ENCODE measurements at regions not wholly inside any gene's neighbourhood (a gene's known extent, or its start where the extent isn't known, plus 50 kb on each side); places are given as distances from the start of the nearest gene placed in this dataset.

DNA sequence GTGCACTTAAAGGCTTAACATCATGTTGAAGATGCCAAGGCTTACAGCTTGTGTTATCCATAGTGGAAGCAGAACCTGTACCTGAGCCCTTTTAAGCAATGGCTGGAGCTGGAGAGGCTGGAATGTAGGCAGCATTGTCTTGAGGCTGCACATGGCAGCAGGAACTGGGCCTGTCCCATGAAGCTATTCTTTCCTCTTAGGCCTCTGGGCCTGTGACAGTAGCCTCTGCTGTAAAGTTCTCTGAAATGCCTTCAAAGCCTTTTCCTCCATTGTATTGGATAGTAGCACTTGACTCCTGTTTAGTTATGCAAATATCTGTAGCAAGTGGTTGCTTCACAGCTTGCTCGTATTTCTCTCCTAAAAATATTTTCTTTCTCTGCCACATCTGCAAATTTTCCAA is 127.4 kb upstream of the ANO5 start:
- DNase-seq = no peak
- intact Hi-C loops (cut with DNase I) = no loop called here

DNA sequence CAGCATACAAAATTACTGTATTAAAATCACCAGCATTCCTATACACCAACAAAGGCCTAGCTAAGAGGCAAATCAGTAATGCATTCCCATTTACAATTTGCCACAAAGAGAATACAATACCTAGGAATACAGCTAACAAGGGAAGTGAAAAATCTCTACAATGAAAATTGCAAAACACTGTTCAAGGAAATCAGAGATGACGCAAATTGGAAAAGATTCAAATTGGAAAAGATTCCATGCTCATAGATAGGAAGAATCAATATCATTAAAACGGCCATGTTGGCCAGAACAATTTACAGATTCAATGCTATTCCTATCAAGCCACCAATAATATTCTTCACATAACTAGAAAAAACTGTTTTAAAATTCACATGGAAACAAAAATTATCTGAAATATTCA is 123.0 kb upstream of the ANO5 start:
- Histone ChIP-seq H3K4me3 (no peak overlapping the region), H3K27ac (no peak overlapping the region), H3K4me1 (no peaks in the 10 kb centered on the region), H3K27me3 (no peaks in the 10 kb centered on the region), H3K9me3 (peaks cover 0 to 13% of the 10 kb centered on the region in 2 donors), H3K36me3 (no peaks in the 10 kb centered on the region)
- TF ChIP-seq, protein P1, sequence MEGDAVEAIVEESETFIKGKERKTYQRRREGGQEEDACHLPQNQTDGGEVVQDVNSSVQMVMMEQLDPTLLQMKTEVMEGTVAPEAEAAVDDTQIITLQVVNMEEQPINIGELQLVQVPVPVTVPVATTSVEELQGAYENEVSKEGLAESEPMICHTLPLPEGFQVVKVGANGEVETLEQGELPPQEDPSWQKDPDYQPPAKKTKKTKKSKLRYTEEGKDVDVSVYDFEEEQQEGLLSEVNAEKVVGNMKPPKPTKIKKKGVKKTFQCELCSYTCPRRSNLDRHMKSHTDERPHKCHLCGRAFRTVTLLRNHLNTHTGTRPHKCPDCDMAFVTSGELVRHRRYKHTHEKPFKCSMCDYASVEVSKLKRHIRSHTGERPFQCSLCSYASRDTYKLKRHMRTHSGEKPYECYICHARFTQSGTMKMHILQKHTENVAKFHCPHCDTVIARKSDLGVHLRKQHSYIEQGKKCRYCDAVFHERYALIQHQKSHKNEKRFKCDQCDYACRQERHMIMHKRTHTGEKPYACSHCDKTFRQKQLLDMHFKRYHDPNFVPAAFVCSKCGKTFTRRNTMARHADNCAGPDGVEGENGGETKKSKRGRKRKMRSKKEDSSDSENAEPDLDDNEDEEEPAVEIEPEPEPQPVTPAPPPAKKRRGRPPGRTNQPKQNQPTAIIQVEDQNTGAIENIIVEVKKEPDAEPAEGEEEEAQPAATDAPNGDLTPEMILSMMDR (IDR thresholded peaks at IDR 0.05) = no peak
- ATAC-seq (no peak), DNase-seq (no peak)
- intact Hi-C loops (cut with DNase I) = no loop called here

More for the DNA sequence above, 127.4 kb upstream of the ANO5 start:
- no peaks in the 10 kb centered on the region for H3K36me3 ChIP-seq
- no peak overlapping the region for H3K27ac ChIP-seq
- TF ChIP-seq, protein P1 (IDR thresholded peaks at IDR 0.05) = no peak
- no peak for ATAC-seq
- peaks cover 0 to 17% of the 10 kb centered on the region in 2 donors for H3K9me3 ChIP-seq
- H3K4me3 ChIP-seq = no peak overlapping the region
- no peaks in the 10 kb centered on the region for H3K27me3 ChIP-seq
- H3K4me1 ChIP-seq = no peaks in the 10 kb centered on the region

DNA sequence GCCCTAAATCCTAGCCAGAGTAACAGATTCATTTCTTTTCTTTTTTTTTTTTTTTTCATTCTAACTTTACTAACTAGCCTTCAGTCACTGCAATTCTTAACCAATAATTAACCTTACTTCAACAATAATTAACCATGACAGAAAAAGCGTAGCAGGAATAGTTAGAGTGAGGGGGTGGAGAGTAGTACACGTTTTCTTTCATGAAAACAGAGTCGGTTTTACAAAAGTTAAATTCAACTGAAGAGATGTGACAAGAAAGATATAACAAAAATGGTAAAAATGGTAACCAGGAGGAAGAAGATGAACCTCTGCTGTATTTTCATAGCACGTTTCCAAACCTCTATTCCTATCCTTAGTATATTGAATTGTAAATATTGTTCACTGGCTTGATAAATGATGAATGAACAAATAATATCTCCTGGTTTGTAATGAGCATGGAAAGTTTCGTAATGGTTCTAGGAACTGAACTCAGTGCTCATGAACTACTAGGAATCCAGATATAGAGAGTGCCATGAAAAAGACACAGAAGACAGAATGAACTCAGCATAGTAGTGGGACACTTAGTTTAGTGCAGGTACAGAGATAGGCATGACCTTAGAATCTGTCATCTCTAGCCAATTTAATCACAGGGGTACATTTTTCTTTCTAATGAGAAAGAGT is 116.5 kb upstream of the ANO5 start:
- H3K36me3 ChIP-seq = no peaks in the 10 kb centered on the region
- DNase-seq (no peak), ATAC-seq (no peak)
- no peaks in the 10 kb centered on the region for H3K27me3 ChIP-seq
- TF ChIP-seq, protein P1 (IDR thresholded peaks at IDR 0.05) = no peak
- no peaks in the 10 kb centered on the region for H3K4me1 ChIP-seq
- no peak overlapping the region for H3K27ac ChIP-seq
- peaks cover 0 to 2% of the 10 kb centered on the region in 2 donors for H3K9me3 ChIP-seq
- no peak overlapping the region for H3K4me3 ChIP-seq
- intact Hi-C loops (cut with DNase I) = no loop called here

DNA sequence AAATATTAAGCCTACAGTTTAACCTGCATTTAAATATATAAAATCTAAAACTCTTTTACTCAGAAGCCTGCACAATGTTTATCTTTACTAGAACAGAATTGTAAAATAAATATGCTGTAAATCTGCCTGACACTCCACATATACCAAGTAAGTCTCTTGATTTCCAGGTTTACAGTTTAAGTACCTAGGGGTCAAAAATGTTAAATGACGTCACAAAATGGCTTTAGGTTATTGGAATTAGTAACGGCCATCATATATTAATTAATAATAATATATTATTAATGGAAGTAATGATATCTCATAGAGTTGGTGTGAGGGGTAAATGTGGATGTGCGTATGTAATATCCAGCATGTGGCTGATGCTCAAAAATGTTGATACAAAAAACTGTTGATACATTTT is 114.8 kb upstream of the ANO5 start:
- peaks cover 0 to 7% of the 10 kb centered on the region in 2 donors for H3K9me3 ChIP-seq
- no peak for ATAC-seq
- H3K4me1 ChIP-seq = no peaks in the 10 kb centered on the region
- H3K4me3 ChIP-seq = no peak overlapping the region
- TF ChIP-seq, protein P1 (IDR thresholded peaks at IDR 0.05) = no peak
- no peak overlapping the region for H3K27ac ChIP-seq
- intact Hi-C loops (cut with DNase I) = no loop called here
- H3K27me3 ChIP-seq = no peaks in the 10 kb centered on the region
- DNase-seq = no peak
- H3K36me3 ChIP-seq = no peaks in the 10 kb centered on the region

DNA sequence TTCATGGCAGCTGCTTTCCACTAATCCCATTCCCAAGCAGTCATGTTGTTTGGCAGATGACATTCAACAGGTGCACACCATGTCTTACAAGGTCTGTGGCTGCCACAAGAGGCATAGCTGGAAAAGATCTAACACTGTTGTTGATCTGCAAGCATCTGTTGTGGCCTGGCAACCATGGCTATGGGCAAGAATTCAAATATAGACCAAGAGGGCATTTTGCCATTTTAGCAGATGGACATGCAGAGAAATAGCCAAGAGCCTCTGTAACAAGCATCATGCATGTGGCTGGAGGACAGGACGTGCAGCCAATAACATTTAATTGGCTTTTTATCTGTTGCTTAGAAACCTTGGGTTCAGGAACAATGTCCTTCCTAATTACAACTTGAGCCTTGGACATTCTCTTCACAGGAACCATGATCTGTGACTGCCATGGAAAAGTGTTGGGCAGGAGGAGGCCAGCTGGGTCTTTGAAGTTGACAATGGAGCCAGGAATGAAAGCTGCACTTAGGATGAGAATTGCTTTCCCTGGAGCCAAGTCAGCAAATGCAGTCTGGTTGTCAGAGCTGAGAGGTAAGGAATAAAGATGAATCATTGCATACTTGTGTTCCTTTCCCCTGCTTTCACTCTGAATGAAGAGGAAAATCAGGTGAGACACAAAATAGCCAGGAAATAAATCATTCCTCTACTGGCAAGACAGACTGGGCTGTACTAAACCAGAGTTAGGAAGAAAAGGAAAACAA is 113.6 kb upstream of the ANO5 start:
- TF ChIP-seq, protein P1 (IDR thresholded peaks at IDR 0.05) = no peak
- Histone ChIP-seq H3K4me1 (no peaks in the 10 kb centered on the region), H3K36me3 (no peaks in the 10 kb centered on the region), H3K9me3 (peaks cover 0 to 7% of the 10 kb centered on the region in 2 donors), H3K27ac (no peak overlapping the region), H3K27me3 (no peaks in the 10 kb centered on the region), H3K4me3 (no peak overlapping the region)
- intact Hi-C loops (cut with DNase I) = no loop called here
- DNase-seq (no peak), ATAC-seq (no peak)
